Sigmoid colon (tissue), 6 donors: ENCODE measurements at regions not wholly inside any gene's neighbourhood (a gene's known extent, or its start where the extent isn't known, plus 50 kb on each side); places are given as distances from the start of the nearest gene placed in this dataset.
A peak's percentile ranks its signal among the peaks of the same experiment; 100 is the strongest.

Experiments used
- DNase-seq: peaks from one replicate; pipeline ENCODE4 v3.0.0-alpha.2; 2019
- H3K27ac ChIP-seq, 4 donors: fragments of 200-600 bp; sonication (generic); one replicate each; pipeline ENCODE4 v1.5.1; 2016 to 2019; ENCODE audit warnings: mild to moderate bottlenecking in 1 of 4
- H3K27me3 ChIP-seq, 3 donors: fragments of 200-600 bp; sonication (generic); one replicate each; pipeline ENCODE4 v1.5.1; 2019; ENCODE audit warnings: mild to moderate bottlenecking in 1 of 3
- H3K36me3 ChIP-seq, 4 donors: fragments of 200-600 bp; sonication (generic); one replicate each; pipeline ENCODE4 v1.5.1; 2016 to 2019
- H3K4me1 ChIP-seq, 4 donors: fragments of 200-600 bp; sonication (generic); one replicate each; pipeline ENCODE4 v1.5.1; 2017 to 2019
- H3K4me3 ChIP-seq, 4 donors: fragments of 200-600 bp; sonication (generic); one replicate each; pipeline ENCODE4 v1.5.1; 2017 to 2019; ENCODE audit warnings: mild to moderate bottlenecking in 2 of 4, moderate library complexity in 1 of 4
- H3K9me3 ChIP-seq, 4 donors: fragments of 200-600 bp in 3 of 4; sonication (generic) in 3 of 4; one replicate each; pipeline versions ENCODE4 v1.5.1 to v1.6.1; 2013 to 2019
- CTCF ChIP-seq, 4 experiments: fragments of 450-650 bp in 3 of 4; fragments of 200-600 bp in 1 of 4; IDR thresholded peaks; one replicate each; pipeline ENCODE4 v1.5.1; 2016 to 2019; ENCODE audit warnings: antibody characterized with exemption in 4 of 4, mild to moderate bottlenecking in 3 of 4, moderate library complexity in 2 of 4
- EP300 ChIP-seq, 4 donors: sonication (generic); formaldehyde crosslinking; IDR thresholded peaks; one replicate each; pipeline ENCODE4 v1.6.1; 2017; ENCODE audit warnings: antibody characterized with exemption in 4 of 4
- POLR2A ChIP-seq, 2 donors: fragments of 450-650 bp; IDR thresholded peaks; one replicate each; pipeline ENCODE4 v1.6.1; 2016; ENCODE audit warnings: antibody characterized with exemption in 2 of 2, mild to moderate bottlenecking in 2 of 2, moderate library complexity in 2 of 2
- POLR2AphosphoS5 ChIP-seq, 4 donors: sonication (generic); formaldehyde crosslinking; IDR thresholded peaks; one replicate each; pipeline ENCODE4 v1.6.1; 2017; ENCODE audit warnings: antibody characterized with exemption in 4 of 4
- WGBS, 2 donors: extraction: QIAGEN DNeasy Blood & Tissue Kit; methylation state at CpG; one replicate each; pipeline ENCODE4 v1.1.7; 2013; 5-methylcytosine and 5-hydroxymethylcytosine counted together
- intact Hi-C: fragments of 100-400 bp; cut with DNase I; formaldehyde crosslinking; loops from one replicate; pipeline ENCODE4 v1.15.1; 2023
- donor health status: healthy with polysubstance abuse.
- donor health status: healthy.

DNA sequence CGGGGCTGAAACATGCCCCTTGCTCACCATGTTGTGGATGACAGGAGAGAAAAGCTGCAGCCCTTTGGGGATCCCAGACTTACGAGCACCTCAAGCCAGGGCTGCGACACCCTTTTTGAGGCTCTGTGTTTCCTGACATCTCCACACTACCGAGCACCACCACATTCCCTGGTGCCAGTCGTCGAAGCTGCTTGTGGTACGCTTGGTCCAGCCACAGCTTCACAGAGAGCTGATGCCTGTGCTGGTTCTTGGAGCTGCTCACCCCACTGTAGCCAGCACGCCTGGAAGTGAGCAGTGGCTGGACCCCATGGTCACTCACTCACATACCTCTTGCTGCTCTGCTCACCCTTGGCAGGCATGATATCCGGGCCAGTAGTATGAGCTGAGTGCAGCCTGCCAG is 367.5 kb downstream of the SLITRK6 start:
- no peak overlapping the region for H3K4me3 ChIP-seq
- H3K27me3 ChIP-seq, result no peaks in the 10 kb centered on the region
- no peak for TF ChIP-seq POLR2A (IDR thresholded peaks at IDR 0.05)
- no peak for TF ChIP-seq EP300 (IDR thresholded peaks at IDR 0.05)
- TF ChIP-seq CTCF (IDR thresholded peaks at IDR 0.05), result no peak
- TF ChIP-seq POLR2AphosphoS5 (IDR thresholded peaks at IDR 0.05), result no peak
- no peak overlapping the region for H3K27ac ChIP-seq
- intact Hi-C loops, result no loop called here
- peak; percentile 54 for DNase-seq
- no peaks in the 10 kb centered on the region for H3K36me3 ChIP-seq
- no peaks in the 10 kb centered on the region for H3K4me1 ChIP-seq
- no peaks in the 10 kb centered on the region for H3K9me3 ChIP-seq
- WGBS, 2 donors, result 94 to 95% methylated on average over 9 of the region's 9 CpGs

DNA sequence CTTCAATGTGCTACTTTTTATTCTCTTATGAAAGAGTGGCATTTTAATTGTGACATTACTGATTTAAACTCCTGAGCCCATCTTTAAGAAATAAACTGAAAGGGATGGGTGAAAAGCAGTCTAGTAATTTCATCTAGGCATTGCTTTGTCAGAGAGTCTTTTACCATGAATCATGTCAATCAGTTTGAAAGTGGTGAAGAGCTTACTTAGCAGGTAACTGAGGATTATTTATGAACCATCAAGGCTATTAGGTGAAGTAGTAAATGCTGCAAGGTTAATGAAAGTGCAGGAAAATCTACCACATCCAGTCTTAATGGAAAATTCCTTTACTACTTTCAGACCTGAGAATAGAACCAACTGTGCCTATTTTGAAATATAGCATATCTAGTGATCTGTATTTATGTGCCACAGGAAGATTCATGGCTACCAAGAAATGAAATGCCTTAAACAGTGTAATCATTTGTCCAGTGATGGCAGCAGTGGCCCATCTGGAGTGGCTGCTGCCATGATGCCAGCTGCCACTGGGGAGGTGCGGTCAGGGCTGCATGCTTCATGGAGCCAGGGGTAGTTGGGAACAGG is 368.9 kb downstream of the SLITRK6 start:
- H3K36me3 ChIP-seq, result no peaks in the 10 kb centered on the region
- H3K9me3 ChIP-seq, result no peaks in the 10 kb centered on the region
- no peak for DNase-seq
- TF ChIP-seq CTCF (IDR thresholded peaks at IDR 0.05), result no peak
- no peak for TF ChIP-seq EP300 (IDR thresholded peaks at IDR 0.05)
- TF ChIP-seq POLR2AphosphoS5 (IDR thresholded peaks at IDR 0.05), result no peak
- TF ChIP-seq POLR2A (IDR thresholded peaks at IDR 0.05), result no peak
- no peaks in the 10 kb centered on the region for H3K4me1 ChIP-seq
- H3K27me3 ChIP-seq, result no peaks in the 10 kb centered on the region
- H3K27ac ChIP-seq, result no peak overlapping the region
- no peak overlapping the region for H3K4me3 ChIP-seq
- 91 to 94% methylated on average over 1 of the region's 1 CpG for WGBS, 2 donors
- intact Hi-C loops, result no loop called here

GRCh38 chr13:85427416-85427815 is 371.8 kb downstream of the SLITRK6 start:
- no peak for TF ChIP-seq POLR2A (IDR thresholded peaks at IDR 0.05)
- no peak for TF ChIP-seq POLR2AphosphoS5 (IDR thresholded peaks at IDR 0.05)
- TF ChIP-seq CTCF (IDR thresholded peaks at IDR 0.05), result no peak
- no peak for TF ChIP-seq EP300 (IDR thresholded peaks at IDR 0.05)
- intact Hi-C loops, result no loop called here
- Histone ChIP-seq H3K4me1 (no peaks in the 10 kb centered on the region), H3K27ac (no peak overlapping the region), H3K9me3 (no peaks in the 10 kb centered on the region), H3K27me3 (no peaks in the 10 kb centered on the region), H3K4me3 (no peak overlapping the region), H3K36me3 (no peaks in the 10 kb centered on the region)
- DNase-seq, result no peak

- H3K4me1 ChIP-seq, result peaks cover 0 to 5% (median 0%) of the 10 kb centered on the region in 4 donors
- no peaks in the 10 kb centered on the region for H3K27me3 ChIP-seq
- TF ChIP-seq POLR2AphosphoS5 (IDR thresholded peaks at IDR 0.05) (no peak), CTCF (IDR thresholded peaks at IDR 0.05) (no peak), EP300 (IDR thresholded peaks at IDR 0.05) (no peak), POLR2A (IDR thresholded peaks at IDR 0.05) (no peak)
- intact Hi-C loops, result no loop called here
- H3K4me3 ChIP-seq, result no peak overlapping the region
- H3K36me3 ChIP-seq, result no peaks in the 10 kb centered on the region
- H3K9me3 ChIP-seq, result no peaks in the 10 kb centered on the region
- no peak for DNase-seq
- H3K27ac ChIP-seq, result no peak overlapping the region
- WGBS, 2 donors, result 77 to 85% methylated on average over 2 of the region's 2 CpGs
Observed at GRCh38 chr13:85420136-85420535, 379.1 kb downstream of the SLITRK6 start.

DNA sequence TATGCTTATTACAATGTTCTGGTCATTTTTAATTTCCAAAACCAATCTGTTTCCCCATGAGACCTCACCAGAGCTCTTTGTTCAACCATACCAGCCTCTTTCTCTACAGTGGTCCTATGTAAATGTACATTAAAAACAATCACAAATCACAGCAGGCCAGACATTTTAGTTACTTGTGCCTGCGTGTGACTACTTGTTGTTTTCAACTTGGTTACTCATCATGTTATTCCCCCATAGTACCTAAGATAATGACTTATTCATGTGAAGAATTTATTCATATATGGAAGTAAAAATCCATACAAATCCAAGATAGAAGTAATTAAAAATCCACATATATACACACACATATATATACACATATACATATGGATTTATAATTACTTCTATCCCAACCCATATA is 379.6 kb downstream of the SLITRK6 start:
- Histone ChIP-seq H3K27me3 (no peaks in the 10 kb centered on the region), H3K9me3 (no peaks in the 10 kb centered on the region), H3K36me3 (no peaks in the 10 kb centered on the region), H3K4me1 (peaks cover 0 to 8% (median 0%) of the 10 kb centered on the region in 4 donors), H3K4me3 (no peak overlapping the region), H3K27ac (no peak overlapping the region)
- no peak for TF ChIP-seq EP300 (IDR thresholded peaks at IDR 0.05)
- no peak for TF ChIP-seq CTCF (IDR thresholded peaks at IDR 0.05)
- no peak for TF ChIP-seq POLR2AphosphoS5 (IDR thresholded peaks at IDR 0.05)
- TF ChIP-seq POLR2A (IDR thresholded peaks at IDR 0.05), result no peak
- no peak for DNase-seq
- intact Hi-C loops, result no loop called here
- WGBS, 2 donors, result 83 to 84% methylated on average over 1 of the region's 1 CpG
